PC-9 (cell line): ENCODE measurements at regions not wholly inside any gene's neighbourhood (a gene's known extent, or its start where the extent isn't known, plus 50 kb on each side); places are given as distances from the start of the nearest gene placed in this dataset.
A peak's percentile ranks its signal among the peaks of the same experiment; 100 is the strongest.
"Not testable (repeated sequence)": the region's sequence is repeated elsewhere in the genome, so short reads cannot be mapped to it uniquely, and the experiment has no call there.

ENCODE experiments used
- BruUV-seq: library from RNA; stranded (reverse); fragments of 400-500 nt; replicated peaks from 2 replicates; lab custom pipeline; 2021; lab: Mats Ljungman, UMichigan
- CTCF ChIA-PET: fragments of 300-600 bp; sonication (Branson Sonifier 250); formaldehyde crosslinking; loops from one replicate; lab custom pipeline; 2022; ENCODE audit warnings: antibody characterized with exemption; lab: Charles Lee
- POLR2A ChIA-PET: fragments of 300-600 bp; sonication (Branson Sonifier 250); formaldehyde crosslinking; loops from one replicate; lab custom pipeline; 2022; ENCODE audit warnings: antibody characterized with exemption; ENCODE audit not compliant: unreplicated experiment; lab: Charles Lee
- DNase-seq, 2 experiments: peaks; one replicate each; pipeline versions ENCODE4 v3.0.0 to v3.0.0-alpha.2; 2015 to 2022; ENCODE audit warnings: mixed read lengths in 1 of 2
- H2AFZ ChIP-seq: fragments of 200-600 bp; sonication (generic); 2 replicates; pipeline ENCODE4 v1.8.1; 2017; ENCODE audit warnings: antibody characterized with exemption
- H3F3A ChIP-seq: fragments of 200-600 bp; sonication (generic); 2 replicates; pipeline ENCODE4 v1.8.1; 2017; ENCODE audit warnings: antibody characterized with exemption, mild to moderate bottlenecking, low read depth; ENCODE audit not compliant: insufficient read depth
- H3K27ac ChIP-seq: fragments of 200-600 bp; sonication (generic); 2 replicates; pipeline ENCODE4 v1.6.1; 2016; ENCODE audit warnings: mixed run types
- H3K27me3 ChIP-seq: fragments of 200-600 bp; sonication (generic); 2 replicates; pipeline ENCODE4 v1.6.1; 2016; ENCODE audit warnings: low read depth, mixed run types; ENCODE audit not compliant: insufficient read depth
- H3K36me3 ChIP-seq: fragments of 200-600 bp; sonication (generic); 2 replicates; pipeline ENCODE4 v1.6.1; 2016; ENCODE audit warnings: low read depth, mixed run types
- H3K4me1 ChIP-seq: fragments of 200-600 bp; sonication (generic); replicated peaks from 2 replicates; pipeline ENCODE4 v1.6.1; 2016; ENCODE audit warnings: mixed run types; ENCODE audit not compliant: insufficient read depth
- H3K4me2 ChIP-seq: fragments of 200-600 bp; sonication (generic); 2 replicates; pipeline ENCODE4 v1.6.1; 2017; ENCODE audit warnings: mixed run types
- H3K4me3 ChIP-seq: fragments of 200-600 bp; sonication (generic); 2 replicates; pipeline ENCODE4 v1.6.1; 2016; ENCODE audit warnings: mixed run types
- H3K79me2 ChIP-seq: fragments of 200-600 bp; sonication (generic); 2 replicates; pipeline ENCODE4 v1.6.1; 2017; ENCODE audit warnings: low read depth, mixed run types
- H3K9me2 ChIP-seq: fragments of 200-600 bp; sonication (generic); 2 replicates; pipeline ENCODE4 v1.8.1; 2017; ENCODE audit warnings: mild to moderate bottlenecking; ENCODE audit not compliant: insufficient read depth
- H3K9me3 ChIP-seq: fragments of 200-600 bp; sonication (generic); 2 replicates; pipeline ENCODE4 v1.8.1; 2016; ENCODE audit warnings: low read depth; ENCODE audit not compliant: insufficient read depth
- H4K20me1 ChIP-seq: fragments of 200-600 bp; sonication (generic); 2 replicates; pipeline ENCODE4 v1.8.1; 2017; ENCODE audit not compliant: insufficient read depth
- CTCF ChIP-seq: fragments of 200-600 bp; sonication (generic); conservative IDR thresholded peaks from 2 replicates; pipeline ENCODE4 v1.6.1; 2017; ENCODE audit warnings: mixed run types, antibody characterized with exemption, mild to moderate bottlenecking, moderate library complexity
- EZH2 ChIP-seq: fragments of 200-600 bp; sonication (generic); IDR thresholded peaks from 2 replicates; pipeline ENCODE4 v1.8.0; 2017; ENCODE audit warnings: antibody characterized with exemption, low read depth
- intact Hi-C: fragments of 100-400 bp; cut with micrococcal nuclease; formaldehyde crosslinking; loops from one replicate; pipeline ENCODE4 v1.10.0; 2022; ENCODE audit not compliant: unreplicated experiment

GRCh38 chr20:30376430-30376766, 881.1 kb upstream of the DEFB115 start:
- CTCF ChIA-PET = interaction anchor here (0.6 to 0.7 kb wide), 3 partner anchors 41 to 879 kb away, joined by 5 to 13 read pairs (median 7); no protein-coding TSS in a partner anchor
- intact Hi-C loops = loop anchor here (5.0 kb wide), 1 partner anchor 346 kb away; no protein-coding TSS in a partner anchor
- POLR2A ChIA-PET, H3F3A ChIP-seq, H3K9me3 ChIP-seq, H3K36me3 ChIP-seq, H3K9me2 ChIP-seq, H3K4me1 ChIP-seq, H3K27me3 ChIP-seq, DNase-seq, H4K20me1 ChIP-seq, BruUV-seq, H3K27ac ChIP-seq: not testable (repeated sequence)
- Histone ChIP-seq H3K4me3 (peak overlapping the region; percentile 74), H3K4me2 (peak overlapping the region; percentile 81), H3K79me2 (peaks cover 10% of the 10 kb centered on the region), H2AFZ (peak overlapping the region; percentile 91)

- ChIA-PET POLR2A (no interaction called here), CTCF (interaction anchor here (0.6 to 0.7 kb wide), 4 partner anchors 12 to 880 kb away, joined by 4 to 13 read pairs (median 6); no protein-coding TSS in a partner anchor)
Measured at GRCh38 chr20:30376767-30377658, 880.5 kb upstream of the DEFB115 start.

GRCh38 chr20:30378317-30378716, 879.1 kb upstream of the DEFB115 start:
- H4K20me1 ChIP-seq, DNase-seq, POLR2A ChIA-PET, H3K27me3 ChIP-seq, H3K4me1 ChIP-seq, CTCF ChIA-PET, H2AFZ ChIP-seq, BruUV-seq, H3K9me2 ChIP-seq, H3K27ac ChIP-seq, H3F3A ChIP-seq, H3K36me3 ChIP-seq, H3K9me3 ChIP-seq: not testable (repeated sequence)
- intact Hi-C loops = loop anchor here (5.0 kb wide), 1 partner anchor 344 kb away; no protein-coding TSS in a partner anchor
- H3K4me2 ChIP-seq = peak overlapping the region; percentile 81
- H3K4me3 ChIP-seq = peak overlapping the region; percentile 74
- H3K79me2 ChIP-seq = peaks cover 10% of the 10 kb centered on the region

More at GRCh38 chr20:30376767-30377658, 880.5 kb upstream of the DEFB115 start:
- no peaks in the 10 kb centered on the region for H3K27me3 ChIP-seq
- H3K9me2 ChIP-seq = no peaks in the 10 kb centered on the region
- no peaks in the 10 kb centered on the region for H4K20me1 ChIP-seq
- peak overlapping the region; percentile 81 for H3K4me2 ChIP-seq
- peak; percentile 75 to 89 for DNase-seq
- intact Hi-C loops = loop anchor here (5.0 kb wide), 1 partner anchor 345 kb away; no protein-coding TSS in a partner anchor
- no peaks in the 10 kb centered on the region for H3F3A ChIP-seq
- H3K4me1 ChIP-seq = no peaks in the 10 kb centered on the region; the same call in 1 of the 2 replicates
- peak overlapping the region; percentile 74 for H3K4me3 ChIP-seq
- peak overlapping the region; percentile 92 for H2AFZ ChIP-seq
- peaks cover 10% of the 10 kb centered on the region for H3K79me2 ChIP-seq
- no peaks in the 10 kb centered on the region for H3K9me3 ChIP-seq
- H3K36me3 ChIP-seq = no peaks in the 10 kb centered on the region
- TF ChIP-seq CTCF = peak; percentile 74
- TF ChIP-seq EZH2 = no peak
- BruUV-seq = TSS peak; percentile 88
- peak overlapping the region; percentile 55 for H3K27ac ChIP-seq

- H3K27me3 ChIP-seq, CTCF ChIA-PET, H3K9me3 ChIP-seq, H2AFZ ChIP-seq, H3K4me1 ChIP-seq, H3K27ac ChIP-seq, H3K9me2 ChIP-seq, H3K36me3 ChIP-seq, DNase-seq, H4K20me1 ChIP-seq, POLR2A ChIA-PET, BruUV-seq, H3F3A ChIP-seq: not testable (repeated sequence)
- intact Hi-C loops = loop anchor here (5.0 kb wide), 1 partner anchor 344 kb away; no protein-coding TSS in a partner anchor
- H3K4me3 ChIP-seq = peak overlapping the region; percentile 74; the same call in 1 of the 2 replicates
- H3K79me2 ChIP-seq = peaks cover 10% of the 10 kb centered on the region
- peak overlapping the region; percentile 81 for H3K4me2 ChIP-seq
Measured at GRCh38 chr20:30378721-30379120, 878.7 kb upstream of the DEFB115 start.

- H4K20me1 ChIP-seq, H3K4me1 ChIP-seq, H3K27ac ChIP-seq, H3K27me3 ChIP-seq, H3F3A ChIP-seq, CTCF ChIA-PET, H2AFZ ChIP-seq, POLR2A ChIA-PET, DNase-seq, H3K9me2 ChIP-seq, H3K36me3 ChIP-seq, H3K9me3 ChIP-seq, H3K79me2 ChIP-seq, H3K4me3 ChIP-seq, intact Hi-C loops, BruUV-seq, H3K4me2 ChIP-seq: not testable (repeated sequence)
Measured at GRCh38 chr20:30384841-30385240, 872.6 kb upstream of the DEFB115 start.

- H3K9me3 ChIP-seq, POLR2A ChIA-PET, H3K36me3 ChIP-seq, H4K20me1 ChIP-seq, H2AFZ ChIP-seq, H3K27me3 ChIP-seq, DNase-seq, H3K27ac ChIP-seq, intact Hi-C loops, CTCF ChIA-PET, H3K79me2 ChIP-seq, H3K4me3 ChIP-seq, H3K4me1 ChIP-seq, BruUV-seq, H3K9me2 ChIP-seq, H3K4me2 ChIP-seq, H3F3A ChIP-seq: not testable (repeated sequence)
Measured at GRCh38 chr20:30386099-30386498, 871.4 kb upstream of the DEFB115 start.
